ENCODE measurements at regions not wholly inside any gene's neighbourhood (a gene's known extent, or its start where the extent isn't known, plus 50 kb on each side); places are given as distances from the start of the nearest gene placed in this dataset.
A peak's percentile ranks its signal among the peaks of the same experiment; 100 is the strongest.

DNA sequence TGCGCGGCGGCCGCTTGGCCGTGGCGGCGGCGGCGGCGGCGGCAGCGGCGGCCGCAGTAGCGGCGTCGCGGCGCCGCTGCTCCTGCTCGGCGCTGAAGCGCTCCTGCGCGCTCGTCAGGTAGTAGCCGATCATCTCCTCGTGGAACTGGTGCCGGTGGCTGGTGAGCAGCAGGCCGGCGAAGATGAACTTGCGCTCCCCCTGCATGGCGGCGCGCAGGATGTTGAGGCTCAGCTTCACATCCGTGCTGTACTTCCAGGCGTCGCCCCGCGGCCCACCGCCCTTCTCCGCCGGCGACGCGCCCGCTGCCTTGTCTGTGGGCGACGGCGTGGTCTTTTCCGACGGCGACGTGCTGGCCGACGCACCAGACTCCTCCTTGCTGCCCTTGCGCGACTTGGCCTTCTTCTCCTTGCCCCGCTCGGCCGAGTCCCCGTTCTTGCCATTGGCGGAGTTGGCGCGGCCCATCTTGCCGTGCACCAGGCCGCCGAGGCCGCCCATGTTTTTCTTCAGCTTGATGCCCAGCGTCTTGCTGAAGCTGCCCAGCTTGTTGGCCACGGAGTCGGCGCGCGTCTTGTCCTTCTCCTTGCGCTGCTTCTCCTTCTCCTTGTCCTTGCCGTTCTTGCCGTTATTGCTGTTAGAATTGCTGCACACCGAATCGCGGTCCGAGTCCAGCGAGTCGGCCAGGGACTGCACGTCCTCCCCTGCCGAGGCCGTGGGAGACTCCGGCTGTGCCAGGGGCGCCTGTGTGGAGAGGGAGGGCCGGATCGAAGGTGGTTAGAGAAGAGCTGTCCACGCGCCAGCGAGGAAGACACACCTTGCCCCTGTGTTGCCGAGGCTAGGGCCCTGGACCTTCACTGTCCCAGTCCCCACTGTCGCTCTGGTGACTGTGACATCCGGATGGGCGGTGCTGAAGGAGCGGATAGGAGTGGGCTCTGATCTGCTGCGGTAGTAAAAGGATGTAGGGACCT, 157.6 kb downstream of the KLF13 start:
- Histone ChIP-seq H3K4me1 (peaks cover 14% of the 10 kb centered on the region), H3K4me3 (no peak overlapping the region), H3K27me3 (peaks cover 11% of the 10 kb centered on the region), H3K36me3 (no peaks in the 10 kb centered on the region), H3K9me3 (no peaks in the 10 kb centered on the region), H3K27ac (no peak overlapping the region)
- ATAC-seq = no peak
- peak; percentile 58 for DNase-seq
- TF ChIP-seq, protein P1, sequence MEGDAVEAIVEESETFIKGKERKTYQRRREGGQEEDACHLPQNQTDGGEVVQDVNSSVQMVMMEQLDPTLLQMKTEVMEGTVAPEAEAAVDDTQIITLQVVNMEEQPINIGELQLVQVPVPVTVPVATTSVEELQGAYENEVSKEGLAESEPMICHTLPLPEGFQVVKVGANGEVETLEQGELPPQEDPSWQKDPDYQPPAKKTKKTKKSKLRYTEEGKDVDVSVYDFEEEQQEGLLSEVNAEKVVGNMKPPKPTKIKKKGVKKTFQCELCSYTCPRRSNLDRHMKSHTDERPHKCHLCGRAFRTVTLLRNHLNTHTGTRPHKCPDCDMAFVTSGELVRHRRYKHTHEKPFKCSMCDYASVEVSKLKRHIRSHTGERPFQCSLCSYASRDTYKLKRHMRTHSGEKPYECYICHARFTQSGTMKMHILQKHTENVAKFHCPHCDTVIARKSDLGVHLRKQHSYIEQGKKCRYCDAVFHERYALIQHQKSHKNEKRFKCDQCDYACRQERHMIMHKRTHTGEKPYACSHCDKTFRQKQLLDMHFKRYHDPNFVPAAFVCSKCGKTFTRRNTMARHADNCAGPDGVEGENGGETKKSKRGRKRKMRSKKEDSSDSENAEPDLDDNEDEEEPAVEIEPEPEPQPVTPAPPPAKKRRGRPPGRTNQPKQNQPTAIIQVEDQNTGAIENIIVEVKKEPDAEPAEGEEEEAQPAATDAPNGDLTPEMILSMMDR (IDR thresholded peaks at IDR 0.05) = no peak
- intact Hi-C loops (cut with DNase I) = no loop called here

- no peaks in the 10 kb centered on the region for H3K9me3 ChIP-seq
- H3K4me3 ChIP-seq = no peak overlapping the region
- ATAC-seq (no peak), DNase-seq (peak; percentile 46)
- no peaks in the 10 kb centered on the region for H3K36me3 ChIP-seq
- H3K4me1 ChIP-seq = peaks cover 20% of the 10 kb centered on the region
- H3K27me3 ChIP-seq = peaks cover 11% of the 10 kb centered on the region
- TF ChIP-seq, protein P1 (IDR thresholded peaks at IDR 0.05) = no peak
- no peak overlapping the region for H3K27ac ChIP-seq
- intact Hi-C loops (cut with DNase I) = loop anchor here (5.0 kb wide), 1 partner anchor 283 kb away; no protein-coding TSS in a partner anchor
Measured at GRCh38 chr15:31484986-31485385, 158.4 kb downstream of the KLF13 start.

DNA sequence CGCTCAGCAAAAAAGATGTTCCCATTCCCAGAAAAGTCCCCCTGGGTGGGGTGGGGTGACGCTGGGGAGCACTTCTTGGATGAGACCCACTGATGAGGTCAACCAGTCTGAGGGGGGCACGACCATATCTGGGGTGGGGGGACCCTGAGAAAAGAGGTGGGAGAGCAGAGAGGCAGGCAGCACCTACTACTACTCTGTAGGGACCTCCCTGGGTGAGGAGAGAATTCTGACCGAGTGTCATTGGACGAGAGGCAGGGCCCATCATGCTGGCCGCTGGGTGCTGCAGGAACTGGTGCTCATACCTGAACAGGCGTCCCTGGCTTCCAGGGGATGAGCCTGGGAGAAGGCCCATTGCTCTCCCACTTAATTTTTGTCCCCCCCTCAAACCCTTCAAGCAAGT, 158.8 kb downstream of the KLF13 start:
- no peak for ATAC-seq
- no peak for DNase-seq
- TF ChIP-seq, protein P1 (IDR thresholded peaks at IDR 0.05) = no peak
- Histone ChIP-seq H3K27me3 (peaks cover 11% of the 10 kb centered on the region), H3K36me3 (no peaks in the 10 kb centered on the region), H3K27ac (no peak overlapping the region), H3K4me3 (no peak overlapping the region), H3K4me1 (peaks cover 20% of the 10 kb centered on the region), H3K9me3 (no peaks in the 10 kb centered on the region)
- intact Hi-C loops (cut with DNase I) = loop anchor here (5.0 kb wide), 1 partner anchor 283 kb away; no protein-coding TSS in a partner anchor

- Histone ChIP-seq H3K4me1 (peaks cover 20% of the 10 kb centered on the region), H3K9me3 (no peaks in the 10 kb centered on the region), H3K4me3 (no peak overlapping the region), H3K27me3 (peaks cover 11% of the 10 kb centered on the region), H3K27ac (no peak overlapping the region), H3K36me3 (no peaks in the 10 kb centered on the region)
- intact Hi-C loops (cut with DNase I) = loop anchor here (5.0 kb wide), 1 partner anchor 284 kb away; no protein-coding TSS in a partner anchor
- DNase-seq = peak; percentile 42
- TF ChIP-seq, protein P1 (IDR thresholded peaks at IDR 0.05) = no peak
- ATAC-seq = no peak
Measured at GRCh38 chr15:31485911-31486461, 159.4 kb downstream of the KLF13 start.

GRCh38 chr15:31486506-31486905, 159.9 kb downstream of the KLF13 start:
- intact Hi-C loops (cut with DNase I) = loop anchor here (5.0 kb wide), 1 partner anchor 284 kb away; no protein-coding TSS in a partner anchor
- H3K4me3 ChIP-seq = no peak overlapping the region
- DNase-seq = peak; percentile 45
- no peaks in the 10 kb centered on the region for H3K9me3 ChIP-seq
- no peak overlapping the region for H3K27ac ChIP-seq
- TF ChIP-seq, protein P1 (IDR thresholded peaks at IDR 0.05) = no peak
- no peaks in the 10 kb centered on the region for H3K36me3 ChIP-seq
- ATAC-seq = no peak
- H3K27me3 ChIP-seq = peaks cover 11% of the 10 kb centered on the region
- peaks cover 20% of the 10 kb centered on the region for H3K4me1 ChIP-seq
